ENCODE measurements at regions not wholly inside any gene's neighbourhood (a gene's known extent, or its start where the extent isn't known, plus 50 kb on each side); places are given as distances from the start of the nearest gene placed in this dataset.

DNA sequence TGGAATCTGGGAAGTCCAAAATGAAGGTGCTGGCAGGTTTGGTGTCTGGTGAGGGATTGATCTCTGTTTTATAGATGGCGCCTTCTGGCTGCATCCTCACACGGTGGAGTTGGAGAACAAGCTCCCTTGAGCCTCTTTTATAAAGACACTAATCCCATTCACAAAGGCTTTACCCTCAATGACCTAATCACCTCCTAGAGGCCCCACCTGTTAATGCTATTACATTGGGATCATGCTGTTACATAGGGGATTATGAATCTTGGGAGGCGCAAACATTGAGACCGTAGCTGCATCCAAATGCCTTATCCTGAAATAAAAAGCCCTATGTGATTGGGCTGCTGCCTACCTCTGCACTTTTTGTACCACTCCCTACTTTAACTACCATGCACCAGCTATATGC, 197.1 kb upstream of the HMHB1 start:
- Histone ChIP-seq H3K27me3 (ENCODE audit: control insufficient read depth in 2 of 2, insufficient read depth in 1 of 2, low read length in 1 of 2) (no peaks in the 10 kb centered on the region), H3K27ac (ENCODE audit: low read depth in 1 of 2, low read length in 1 of 2) (no peak overlapping the region), H3K4me1 (ENCODE audit: control insufficient read depth in 2 of 2, insufficient read depth in 2 of 2, low read length in 2 of 2) (no peaks in the 10 kb centered on the region), H3K9me3 (ENCODE audit: control insufficient read depth in 2 of 2, insufficient read depth in 1 of 2, low read length in 1 of 2) (no peaks in the 10 kb centered on the region), H3K4me3 (ENCODE audit: low read length in 2 of 2) (no peak overlapping the region), H3K36me3 (ENCODE audit: control insufficient read depth in 2 of 2, insufficient read depth in 2 of 2, low read length in 1 of 2) (no peaks in the 10 kb centered on the region)
- 98% methylated on average over 4 of the region's 4 CpGs for WGBS
- DNase-seq (ENCODE audit: low read depth in 6 of 9, low spot score in 9 of 9): no peak

DNA sequence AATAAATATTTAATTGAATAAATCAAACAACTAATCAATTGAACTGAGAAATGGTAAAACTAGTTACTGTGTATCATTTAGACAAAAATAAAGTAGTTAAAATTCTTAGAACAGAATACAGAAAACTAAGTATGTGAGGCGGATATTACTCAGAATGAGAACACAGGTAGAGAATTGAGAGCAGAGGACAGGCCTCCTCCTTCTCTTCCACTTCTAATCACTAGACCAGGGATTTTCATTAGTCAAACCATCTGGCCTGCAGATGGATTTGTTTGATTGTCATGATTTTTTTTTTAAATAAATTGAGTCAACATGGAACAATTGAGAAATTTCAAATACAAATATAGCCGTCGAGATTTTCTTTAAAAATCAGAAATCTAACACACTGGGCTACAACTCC, 198.6 kb upstream of the HMHB1 start:
- 97% methylated on average over 3 of the region's 3 CpGs for WGBS
- Histone ChIP-seq H3K9me3 (ENCODE audit: control insufficient read depth in 2 of 2, insufficient read depth in 1 of 2, low read length in 1 of 2) (no peaks in the 10 kb centered on the region), H3K27me3 (ENCODE audit: control insufficient read depth in 2 of 2, insufficient read depth in 1 of 2, low read length in 1 of 2) (no peaks in the 10 kb centered on the region), H3K4me3 (ENCODE audit: low read length in 2 of 2) (no peak overlapping the region), H3K36me3 (ENCODE audit: control insufficient read depth in 2 of 2, insufficient read depth in 2 of 2, low read length in 1 of 2) (no peaks in the 10 kb centered on the region), H3K4me1 (ENCODE audit: control insufficient read depth in 2 of 2, insufficient read depth in 2 of 2, low read length in 2 of 2) (no peaks in the 10 kb centered on the region), H3K27ac (ENCODE audit: low read depth in 1 of 2, low read length in 1 of 2) (no peak overlapping the region)
- no peak for DNase-seq (ENCODE audit: low read depth in 6 of 9, low spot score in 9 of 9)

DNA sequence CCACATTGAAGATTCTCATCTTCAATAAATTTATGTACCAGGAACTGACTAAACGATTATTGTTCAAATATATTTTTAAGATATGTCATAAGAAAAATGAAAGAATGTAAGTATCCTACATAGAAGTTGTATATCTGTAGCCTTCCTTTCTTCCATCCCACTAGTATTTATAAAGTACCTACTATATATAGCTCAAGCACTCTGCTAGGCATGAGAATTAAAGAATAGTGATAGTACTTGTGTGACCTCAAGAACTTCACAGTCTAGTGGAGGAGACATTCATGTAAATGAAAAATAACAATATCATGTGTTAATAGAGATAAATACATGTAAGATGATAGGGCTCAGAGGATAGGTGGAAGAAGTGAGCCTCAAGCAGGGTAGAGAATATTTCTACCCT, 201.0 kb upstream of the HMHB1 start:
- Histone ChIP-seq H3K27ac (ENCODE audit: low read depth in 1 of 2, low read length in 1 of 2) (no peak overlapping the region), H3K4me1 (ENCODE audit: control insufficient read depth in 2 of 2, insufficient read depth in 2 of 2, low read length in 2 of 2) (peaks cover 0 to under 1% of the 10 kb centered on the region in 2 donors), H3K27me3 (ENCODE audit: control insufficient read depth in 2 of 2, insufficient read depth in 1 of 2, low read length in 1 of 2) (no peaks in the 10 kb centered on the region), H3K36me3 (ENCODE audit: control insufficient read depth in 2 of 2, insufficient read depth in 2 of 2, low read length in 1 of 2) (no peaks in the 10 kb centered on the region), H3K4me3 (ENCODE audit: low read length in 2 of 2) (no peak overlapping the region), H3K9me3 (ENCODE audit: control insufficient read depth in 2 of 2, insufficient read depth in 1 of 2, low read length in 1 of 2) (no peaks in the 10 kb centered on the region)
- DNase-seq (ENCODE audit: low read depth in 6 of 9, low spot score in 9 of 9): no peak
- WGBS: 96% methylated on average over 1 of the region's 1 CpG

- H3K27ac ChIP-seq (ENCODE audit: low read depth in 1 of 2, low read length in 1 of 2): no peak overlapping the region
- 34% methylated on average over 5 of the region's 5 CpGs for WGBS
- no peak for DNase-seq (ENCODE audit: low read depth in 6 of 9, low spot score in 9 of 9)
- no peaks in the 10 kb centered on the region for H3K27me3 ChIP-seq (ENCODE audit: control insufficient read depth in 2 of 2, insufficient read depth in 1 of 2, low read length in 1 of 2)
- H3K36me3 ChIP-seq (ENCODE audit: control insufficient read depth in 2 of 2, insufficient read depth in 2 of 2, low read length in 1 of 2): no peaks in the 10 kb centered on the region
- peaks cover 18 to 32% of the 10 kb centered on the region in 2 donors for H3K4me1 ChIP-seq (ENCODE audit: control insufficient read depth in 2 of 2, insufficient read depth in 2 of 2, low read length in 2 of 2)
- H3K4me3 ChIP-seq (ENCODE audit: low read length in 2 of 2): peak overlapping the region in 1 of 2 donors; percentile 24
- H3K9me3 ChIP-seq (ENCODE audit: control insufficient read depth in 2 of 2, insufficient read depth in 1 of 2, low read length in 1 of 2): no peaks in the 10 kb centered on the region
Measured at GRCh38 chr5:143606043-143606752, 202.7 kb upstream of the NR3C1 start.

GRCh38 chr5:143605403-143606005, 202.0 kb upstream of the NR3C1 start:
- Histone ChIP-seq H3K27ac (ENCODE audit: low read depth in 1 of 2, low read length in 1 of 2) (peak overlapping the region in 1 of 2 donors; percentile 41), H3K4me3 (ENCODE audit: low read length in 2 of 2) (peak overlapping the region in 1 of 2 donors; percentile 24), H3K27me3 (ENCODE audit: control insufficient read depth in 2 of 2, insufficient read depth in 1 of 2, low read length in 1 of 2) (no peaks in the 10 kb centered on the region), H3K4me1 (ENCODE audit: control insufficient read depth in 2 of 2, insufficient read depth in 2 of 2, low read length in 2 of 2) (peaks cover 18 to 35% of the 10 kb centered on the region in 2 donors), H3K36me3 (ENCODE audit: control insufficient read depth in 2 of 2, insufficient read depth in 2 of 2, low read length in 1 of 2) (no peaks in the 10 kb centered on the region), H3K9me3 (ENCODE audit: control insufficient read depth in 2 of 2, insufficient read depth in 1 of 2, low read length in 1 of 2) (no peaks in the 10 kb centered on the region)
- DNase-seq (ENCODE audit: low read depth in 6 of 9, low spot score in 9 of 9): peak in 5 of 9 donors; percentile 14 to 68 (median 33)
- WGBS: 5% methylated on average over 4 of the region's 4 CpGs

- Histone ChIP-seq H3K4me1 (ENCODE audit: control insufficient read depth in 2 of 2, insufficient read depth in 2 of 2, low read length in 2 of 2) (peaks cover 18 to 36% of the 10 kb centered on the region in 2 donors), H3K36me3 (ENCODE audit: control insufficient read depth in 2 of 2, insufficient read depth in 2 of 2, low read length in 1 of 2) (no peaks in the 10 kb centered on the region), H3K27me3 (ENCODE audit: control insufficient read depth in 2 of 2, insufficient read depth in 1 of 2, low read length in 1 of 2) (no peaks in the 10 kb centered on the region), H3K4me3 (ENCODE audit: low read length in 2 of 2) (no peak overlapping the region), H3K9me3 (ENCODE audit: control insufficient read depth in 2 of 2, insufficient read depth in 1 of 2, low read length in 1 of 2) (no peaks in the 10 kb centered on the region), H3K27ac (ENCODE audit: low read depth in 1 of 2, low read length in 1 of 2) (peak overlapping the region in 1 of 2 donors; percentile 81)
- peak in 3 of 9 donors; percentile 13 to 56 (median 21) for DNase-seq (ENCODE audit: low read depth in 6 of 9, low spot score in 9 of 9)
- WGBS: 24% methylated on average over 4 of the region's 4 CpGs
Measured at GRCh38 chr5:143601917-143602333, 198.4 kb upstream of the NR3C1 start.

GRCh38 chr5:143601357-143601756, 197.9 kb upstream of the NR3C1 start:
- no peak for DNase-seq (ENCODE audit: low read depth in 6 of 9, low spot score in 9 of 9)
- H3K27ac ChIP-seq (ENCODE audit: low read depth in 1 of 2, low read length in 1 of 2): peak overlapping the region in 1 of 2 donors; percentile 81
- H3K4me1 ChIP-seq (ENCODE audit: control insufficient read depth in 2 of 2, insufficient read depth in 2 of 2, low read length in 2 of 2): peaks cover 18 to 36% of the 10 kb centered on the region in 2 donors
- no peaks in the 10 kb centered on the region for H3K27me3 ChIP-seq (ENCODE audit: control insufficient read depth in 2 of 2, insufficient read depth in 1 of 2, low read length in 1 of 2)
- H3K9me3 ChIP-seq (ENCODE audit: control insufficient read depth in 2 of 2, insufficient read depth in 1 of 2, low read length in 1 of 2): no peaks in the 10 kb centered on the region
- WGBS: 96% methylated on average over 6 of the region's 6 CpGs
- no peaks in the 10 kb centered on the region for H3K36me3 ChIP-seq (ENCODE audit: control insufficient read depth in 2 of 2, insufficient read depth in 2 of 2, low read length in 1 of 2)
- no peak overlapping the region for H3K4me3 ChIP-seq (ENCODE audit: low read length in 2 of 2)

GRCh38 chr5:143600396-143601075, 197.1 kb upstream of the NR3C1 start:
- H3K27me3 ChIP-seq (ENCODE audit: control insufficient read depth in 2 of 2, insufficient read depth in 1 of 2, low read length in 1 of 2): no peaks in the 10 kb centered on the region
- H3K9me3 ChIP-seq (ENCODE audit: control insufficient read depth in 2 of 2, insufficient read depth in 1 of 2, low read length in 1 of 2): no peaks in the 10 kb centered on the region
- H3K36me3 ChIP-seq (ENCODE audit: control insufficient read depth in 2 of 2, insufficient read depth in 2 of 2, low read length in 1 of 2): no peaks in the 10 kb centered on the region
- peaks cover 14 to 31% of the 10 kb centered on the region in 2 donors for H3K4me1 ChIP-seq (ENCODE audit: control insufficient read depth in 2 of 2, insufficient read depth in 2 of 2, low read length in 2 of 2)
- WGBS: 97% methylated on average over 6 of the region's 6 CpGs
- DNase-seq (ENCODE audit: low read depth in 6 of 9, low spot score in 9 of 9): no peak
- no peak overlapping the region for H3K4me3 ChIP-seq (ENCODE audit: low read length in 2 of 2)
- H3K27ac ChIP-seq (ENCODE audit: low read depth in 1 of 2, low read length in 1 of 2): no peak overlapping the region

GRCh38 chr5:143599474-143599873, 196.0 kb upstream of the NR3C1 start:
- WGBS: 98% methylated on average over 6 of the region's 6 CpGs
- peaks cover 11 to 29% of the 10 kb centered on the region in 2 donors for H3K4me1 ChIP-seq (ENCODE audit: control insufficient read depth in 2 of 2, insufficient read depth in 2 of 2, low read length in 2 of 2)
- H3K4me3 ChIP-seq (ENCODE audit: low read length in 2 of 2): no peak overlapping the region
- no peaks in the 10 kb centered on the region for H3K36me3 ChIP-seq (ENCODE audit: control insufficient read depth in 2 of 2, insufficient read depth in 2 of 2, low read length in 1 of 2)
- H3K27me3 ChIP-seq (ENCODE audit: control insufficient read depth in 2 of 2, insufficient read depth in 1 of 2, low read length in 1 of 2): no peaks in the 10 kb centered on the region
- no peak overlapping the region for H3K27ac ChIP-seq (ENCODE audit: low read depth in 1 of 2, low read length in 1 of 2)
- no peak for DNase-seq (ENCODE audit: low read depth in 6 of 9, low spot score in 9 of 9)
- no peaks in the 10 kb centered on the region for H3K9me3 ChIP-seq (ENCODE audit: control insufficient read depth in 2 of 2, insufficient read depth in 1 of 2, low read length in 1 of 2)

All from thymus (tissue), 11 donors.